ENCODE measurements at regions not wholly inside any gene's neighbourhood (a gene's known extent, or its start where the extent isn't known, plus 50 kb on each side); places are given as distances from the start of the nearest gene placed in this dataset.
A peak's percentile ranks its signal among the peaks of the same experiment; 100 is the strongest.

DNA sequence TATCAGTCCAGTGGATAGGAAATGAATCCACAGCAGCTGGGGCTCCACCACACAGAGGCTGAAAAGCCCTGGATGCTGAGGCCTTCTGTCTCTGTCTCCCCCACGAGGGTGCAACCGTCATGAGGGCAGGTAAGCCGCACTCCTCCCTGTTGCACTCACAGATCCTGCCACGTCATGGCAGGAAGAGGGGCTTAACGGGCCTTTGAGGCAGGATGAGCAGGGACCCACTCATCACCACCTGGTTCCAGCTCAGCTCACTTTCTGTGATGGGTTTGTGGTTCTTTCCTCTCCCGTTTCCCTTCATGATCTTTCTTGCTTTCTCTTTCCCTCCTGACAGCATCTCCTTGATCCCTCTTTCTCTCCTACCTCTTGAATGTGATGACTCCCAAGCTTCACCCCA, 575.2 kb downstream of the CCDC171 start:
- DNase-seq (ENCODE audit: low read depth in 2 of 2) = no peak

DNA sequence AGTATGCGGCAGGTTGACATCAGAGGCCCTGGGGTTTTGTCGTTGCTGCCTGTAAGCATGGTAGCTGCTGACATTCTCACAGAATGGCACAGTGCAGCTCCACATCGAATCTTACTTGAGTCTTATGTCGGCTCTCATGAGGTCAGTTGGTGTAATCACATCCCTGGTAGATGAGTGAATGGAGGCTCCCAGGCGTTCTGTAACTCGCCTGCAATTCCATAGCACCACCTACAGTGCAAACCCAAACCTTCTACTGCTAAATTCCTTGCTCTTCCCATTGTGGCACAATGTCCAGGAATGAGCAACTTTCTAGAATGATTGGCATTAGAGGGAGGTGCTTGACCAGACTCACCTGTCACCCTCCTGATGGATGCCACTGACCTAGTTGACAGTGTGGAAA, 578.4 kb downstream of the CCDC171 start:
- DNase-seq (ENCODE audit: low read depth in 2 of 2) = no peak

DNA sequence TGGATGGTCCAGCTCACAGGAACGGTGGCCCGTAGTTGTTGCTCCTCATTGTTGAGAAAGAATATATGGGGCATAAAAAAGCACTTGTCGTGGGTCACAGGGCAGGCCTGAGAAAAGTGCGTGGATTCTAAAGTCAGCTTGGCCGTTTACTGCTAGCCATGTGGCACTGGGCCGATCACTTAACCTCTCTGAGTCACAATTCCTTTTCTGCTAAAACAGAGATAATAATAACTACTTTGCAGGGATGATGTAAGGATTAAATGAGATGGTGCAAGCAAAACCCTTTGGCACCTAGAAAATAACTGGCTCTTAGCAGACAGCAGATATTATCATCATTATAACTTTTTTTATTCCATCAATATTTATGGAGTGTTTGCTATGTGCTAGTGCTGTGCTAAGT, 579.7 kb downstream of the CCDC171 start:
- DNase-seq (ENCODE audit: low read depth in 2 of 2) = no peak

DNA sequence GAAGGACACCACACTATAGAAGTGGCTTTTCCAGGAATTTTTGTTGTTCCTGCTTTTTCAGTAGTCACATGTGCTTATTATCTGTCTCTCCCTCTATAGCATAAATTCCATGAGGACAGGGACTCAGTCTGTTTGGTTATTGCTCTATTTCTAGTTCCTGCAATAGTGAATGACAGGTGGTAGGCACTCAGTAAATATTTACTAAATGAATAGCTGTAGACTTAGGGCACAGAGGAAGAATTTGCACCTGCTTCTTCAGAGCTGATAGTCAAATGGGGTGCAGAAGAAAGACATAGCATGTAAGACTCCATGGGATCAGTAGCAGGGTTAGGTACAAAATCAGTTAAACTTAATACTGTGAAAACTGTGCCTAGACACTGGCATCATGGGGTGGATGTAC, 580.2 kb downstream of the CCDC171 start:
- DNase-seq (ENCODE audit: low read depth in 2 of 2) = no peak

DNA sequence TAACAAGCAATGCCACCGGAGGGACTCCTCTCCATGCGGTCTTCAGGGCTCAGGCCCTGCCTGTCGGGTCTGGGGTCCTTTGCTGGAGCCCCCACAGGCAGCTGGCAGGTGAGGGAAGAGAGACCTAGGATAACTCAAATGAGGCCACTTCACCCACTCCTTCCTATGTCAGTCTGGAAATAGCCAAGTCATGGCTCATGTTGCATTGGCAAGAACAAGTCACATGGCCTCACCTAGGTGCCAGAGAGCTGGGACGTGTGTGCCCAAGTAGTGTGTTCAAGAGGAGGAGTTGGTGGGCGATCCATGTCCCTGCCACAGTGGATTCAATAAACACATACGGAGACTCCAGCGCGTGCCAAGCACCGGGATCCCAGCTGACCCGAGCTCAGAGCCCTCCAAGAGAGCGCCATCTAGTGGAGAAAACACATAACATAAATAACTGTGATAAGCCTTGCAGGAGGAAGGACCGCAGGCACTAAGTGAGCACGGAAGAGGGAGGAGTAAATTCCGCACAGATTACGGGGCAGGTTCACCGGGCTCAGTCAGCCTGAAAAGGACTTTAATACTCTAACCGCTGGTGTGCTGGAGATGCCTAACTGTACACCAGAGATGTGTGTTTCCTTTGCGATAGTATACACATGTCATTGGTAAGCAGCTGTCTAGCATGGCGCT, 580.8 kb downstream of the CCDC171 start:
- DNase-seq (ENCODE audit: low read depth in 2 of 2) = peak; percentile 15 to 56

DNA sequence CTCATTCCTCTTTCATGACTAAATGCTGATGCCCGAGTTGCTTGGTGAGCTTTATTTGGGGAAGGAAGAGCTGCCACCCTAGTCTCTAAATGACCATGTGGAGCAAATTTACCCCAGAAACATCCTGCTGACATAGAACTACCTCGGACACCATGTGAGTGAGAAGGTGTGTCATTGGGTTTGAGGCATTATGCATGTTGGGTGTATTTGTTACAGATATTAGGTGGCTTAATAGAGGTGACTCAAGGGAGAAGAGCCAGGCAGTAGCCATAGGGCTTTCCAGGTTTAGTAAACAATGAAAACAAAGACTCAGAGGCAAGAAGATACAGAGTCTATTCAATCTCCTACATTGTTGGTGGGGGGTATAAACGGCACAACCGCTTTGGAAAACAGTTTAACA, 581.5 kb downstream of the CCDC171 start:
- DNase-seq (ENCODE audit: low read depth in 2 of 2) = no peak

DNA sequence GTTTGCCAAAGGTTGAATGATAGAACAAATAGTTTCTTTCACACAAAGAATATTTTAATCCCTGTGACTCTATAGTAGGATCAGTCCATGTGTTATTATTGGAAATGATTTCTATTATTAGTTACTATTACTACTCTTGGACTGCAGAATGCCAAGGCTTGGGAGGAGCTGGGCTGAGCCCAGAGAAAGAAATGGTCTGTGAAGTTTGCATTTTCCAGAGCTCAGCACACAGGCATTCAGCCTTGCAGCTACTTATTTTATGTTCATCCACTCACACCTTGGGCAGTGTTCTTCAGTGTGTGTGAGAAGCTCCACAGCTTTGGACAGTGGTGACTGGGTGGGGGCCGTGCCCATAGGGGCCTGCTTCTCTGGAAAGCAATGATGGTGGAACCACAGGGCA, 583.1 kb downstream of the CCDC171 start:
- DNase-seq (ENCODE audit: low read depth in 2 of 2) = no peak

DNA sequence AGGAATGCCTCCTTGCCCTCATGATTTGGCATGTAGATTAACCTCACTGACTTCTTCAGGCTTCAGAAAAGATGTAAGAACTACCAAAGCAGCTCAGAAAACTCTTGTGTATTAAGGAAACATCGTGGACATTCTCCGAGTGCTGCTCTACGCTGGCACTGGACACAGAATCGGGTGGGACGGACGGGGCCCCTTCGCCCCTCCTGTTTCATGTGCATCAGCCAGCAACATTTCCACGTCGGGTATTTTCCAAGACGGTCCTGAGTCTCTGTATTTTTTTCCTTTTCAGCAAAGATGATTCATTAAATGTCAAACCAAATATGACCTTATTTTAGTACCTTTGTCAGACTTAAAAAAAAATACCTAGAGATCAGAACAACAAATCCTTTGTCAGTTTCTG, 583.6 kb downstream of the CCDC171 start:
- no peak for DNase-seq (ENCODE audit: low read depth in 2 of 2)

DNA sequence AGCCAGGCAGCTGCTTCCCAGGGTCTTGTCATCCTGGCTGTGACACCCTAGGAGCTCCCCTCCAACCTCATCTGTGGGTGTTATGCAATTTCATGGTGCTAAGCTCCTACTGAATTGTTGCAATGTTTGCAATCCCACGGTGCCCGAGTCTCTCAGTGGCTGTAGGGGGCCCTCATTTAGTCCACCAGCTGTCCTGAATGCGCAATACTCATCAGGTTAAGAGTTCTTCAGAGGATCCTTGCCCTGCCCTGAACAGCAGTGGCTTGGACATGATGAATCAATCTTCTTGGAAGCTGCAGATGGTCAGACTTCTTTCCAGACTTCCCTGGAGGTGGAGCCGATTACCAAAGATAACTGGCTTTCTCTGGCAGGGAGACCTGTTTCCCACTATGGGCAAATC, 584.1 kb downstream of the CCDC171 start:
- DNase-seq (ENCODE audit: low read depth in 2 of 2) = no peak

DNA sequence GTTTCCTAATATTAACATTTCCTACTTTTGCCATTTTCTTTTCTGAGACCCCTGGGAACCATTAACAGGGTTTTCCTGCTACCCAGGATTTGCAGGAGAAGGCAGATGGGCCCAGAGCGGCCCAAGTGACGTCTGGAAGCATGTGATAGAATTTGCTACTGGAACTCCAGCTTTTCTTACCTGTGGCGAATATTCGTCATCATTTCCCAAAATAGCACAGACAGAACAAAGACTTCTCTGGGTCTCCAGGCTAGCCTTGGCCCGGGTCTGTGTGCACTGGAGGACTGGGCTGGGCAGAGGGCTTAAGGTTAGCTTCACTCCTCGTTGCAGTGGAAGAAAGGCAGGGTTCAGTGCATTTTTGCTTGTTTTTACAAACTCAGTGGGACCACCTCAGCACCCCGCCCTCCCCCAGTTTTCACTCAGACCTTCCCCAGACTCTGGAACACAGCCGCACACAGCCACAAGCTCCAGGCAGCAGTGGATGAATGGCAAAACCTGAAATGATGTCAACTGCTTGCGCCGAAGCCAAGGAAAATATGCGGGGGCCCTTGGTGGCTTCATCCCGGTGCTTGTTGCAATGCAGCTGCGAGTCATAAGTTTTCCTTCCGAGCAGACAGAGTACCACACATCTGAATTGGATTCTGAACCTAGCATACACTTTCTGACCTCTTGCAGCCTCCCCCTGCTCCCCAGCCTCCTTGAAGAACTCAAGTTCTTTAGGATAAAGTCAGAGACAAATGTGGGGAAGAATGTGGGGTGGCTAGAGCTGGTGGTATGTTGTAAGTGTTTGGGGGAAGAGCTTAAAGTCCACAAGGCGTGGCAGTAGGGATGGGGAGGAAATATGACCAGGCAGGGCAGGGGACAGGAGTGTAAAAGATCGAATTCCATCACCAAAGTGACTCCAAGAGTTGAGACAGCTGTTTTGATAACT, 586.0 kb downstream of the CCDC171 start:
- DNase-seq (ENCODE audit: low read depth in 2 of 2) = no peak

DNA sequence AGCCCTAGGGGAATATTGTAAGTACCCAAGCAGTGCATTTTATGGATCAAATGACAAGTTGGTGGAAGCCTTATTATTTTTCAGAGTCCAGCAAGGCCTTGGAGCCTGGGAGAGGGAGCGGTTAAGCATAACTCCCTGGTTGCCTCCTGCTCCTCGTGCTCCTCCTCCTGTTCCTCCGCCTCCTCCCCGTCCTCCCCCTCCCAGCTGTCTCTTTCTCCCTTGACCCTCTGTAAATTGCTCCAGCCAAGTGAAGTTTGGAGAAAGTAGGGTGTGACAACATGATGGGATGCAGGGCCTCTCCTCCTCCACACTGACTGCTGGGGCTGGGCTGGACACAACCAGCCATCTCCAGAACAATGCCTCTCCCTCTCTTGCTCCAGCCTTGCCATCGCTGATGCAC, 586.9 kb downstream of the CCDC171 start:
- DNase-seq (ENCODE audit: low read depth in 2 of 2) = no peak

DNA sequence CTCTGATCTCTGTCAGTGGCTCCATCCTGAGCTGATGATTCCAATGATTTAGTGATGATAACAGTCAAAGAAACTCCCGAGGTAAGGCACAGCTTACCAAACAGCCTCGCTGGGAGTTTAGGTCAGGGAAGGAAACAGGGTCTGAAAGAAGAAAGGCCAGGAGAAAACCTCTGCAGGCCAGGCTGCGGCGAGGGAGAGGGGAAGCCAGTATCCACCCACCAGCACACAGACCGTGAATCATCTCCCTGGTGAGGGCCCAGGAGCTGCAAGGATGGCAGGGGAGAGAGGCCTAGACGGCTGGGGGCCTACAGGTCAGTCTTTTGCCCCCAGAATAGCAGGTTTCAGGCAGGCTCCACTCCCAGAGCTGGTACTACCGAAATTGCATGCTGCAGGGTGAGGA, 590.5 kb downstream of the CCDC171 start:
- DNase-seq (ENCODE audit: low read depth in 2 of 2) = no peak

DNA sequence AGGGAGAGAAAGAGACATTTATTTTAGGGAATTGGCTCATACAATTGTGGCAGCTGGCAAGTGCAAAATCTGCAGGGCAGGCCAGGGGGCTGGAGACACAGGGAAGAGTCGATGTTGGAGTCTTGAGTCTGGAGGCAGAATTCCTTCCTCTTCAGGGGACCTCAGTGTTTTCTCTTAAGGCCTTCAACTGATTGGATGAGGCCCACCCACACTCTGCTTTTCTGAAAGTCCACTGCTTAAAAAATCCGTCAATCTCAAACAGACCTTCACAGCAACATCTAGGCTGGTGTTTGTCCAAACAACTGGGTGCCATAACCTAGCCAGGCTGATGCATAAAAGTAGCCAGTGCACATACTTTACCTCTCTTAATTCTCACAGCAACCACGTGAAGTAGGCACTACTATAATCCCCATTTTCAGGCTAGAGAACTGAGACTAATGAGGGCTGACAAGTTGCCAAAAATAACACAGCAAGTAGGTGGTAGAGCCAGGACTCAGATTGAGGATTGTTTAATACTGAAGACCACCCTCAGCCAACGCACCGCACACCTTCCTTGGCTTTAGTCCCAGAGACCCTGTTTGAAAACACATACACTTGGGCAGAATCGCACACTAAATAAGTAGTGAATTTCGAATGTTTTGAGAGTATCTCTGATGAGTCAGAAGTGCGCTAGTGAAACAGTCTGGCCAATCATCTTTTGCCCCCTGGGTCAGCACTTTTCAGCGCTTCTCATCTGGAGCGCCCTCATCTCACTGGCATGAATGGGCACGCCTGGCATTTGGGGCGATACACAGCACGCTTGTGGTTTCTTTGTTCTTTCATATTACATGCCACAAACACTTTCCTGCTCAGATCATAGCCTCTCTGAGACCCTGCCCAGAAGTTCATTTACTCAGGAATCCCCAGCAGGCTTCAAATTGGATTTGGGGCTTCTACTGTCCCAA, 591.4 kb downstream of the CCDC171 start:
- no peak for DNase-seq (ENCODE audit: low read depth in 2 of 2)

DNA sequence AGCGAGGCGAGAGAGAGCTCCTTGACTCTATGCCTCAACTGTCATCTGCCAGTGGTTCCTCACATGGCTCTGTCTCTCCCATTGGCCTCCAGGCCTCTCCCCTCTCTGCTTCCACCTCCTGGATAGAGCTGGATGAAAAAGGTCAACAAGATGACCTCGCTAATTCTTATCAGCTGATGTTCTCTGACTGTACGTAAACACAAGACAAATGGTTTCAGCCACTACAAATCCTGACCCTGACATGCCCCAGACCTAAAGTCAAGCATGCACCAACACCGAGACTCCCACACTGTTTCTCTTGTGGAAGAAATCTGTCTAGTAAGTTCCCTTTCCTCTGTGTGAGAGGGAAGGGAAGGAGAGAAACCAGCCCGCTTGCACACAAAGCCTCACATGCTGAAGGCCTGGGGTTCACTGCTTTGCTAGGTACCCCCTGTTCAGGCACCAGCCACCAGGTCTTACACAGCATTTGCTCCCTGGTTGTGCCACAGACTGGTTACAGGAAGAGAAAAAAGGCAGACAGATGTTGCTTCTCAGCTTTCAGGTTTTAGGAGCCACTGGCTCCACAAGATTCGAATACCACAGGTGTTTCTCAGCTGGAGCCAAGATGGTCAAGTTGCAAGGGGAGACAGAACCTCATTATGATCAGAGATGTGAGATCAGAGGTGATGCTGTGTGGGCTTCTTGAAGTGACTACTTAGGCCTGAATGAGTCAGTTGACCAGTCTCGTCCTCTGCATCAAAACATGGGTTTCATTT, 592.5 kb downstream of the CCDC171 start:
- DNase-seq (ENCODE audit: low read depth in 2 of 2) = no peak

DNA sequence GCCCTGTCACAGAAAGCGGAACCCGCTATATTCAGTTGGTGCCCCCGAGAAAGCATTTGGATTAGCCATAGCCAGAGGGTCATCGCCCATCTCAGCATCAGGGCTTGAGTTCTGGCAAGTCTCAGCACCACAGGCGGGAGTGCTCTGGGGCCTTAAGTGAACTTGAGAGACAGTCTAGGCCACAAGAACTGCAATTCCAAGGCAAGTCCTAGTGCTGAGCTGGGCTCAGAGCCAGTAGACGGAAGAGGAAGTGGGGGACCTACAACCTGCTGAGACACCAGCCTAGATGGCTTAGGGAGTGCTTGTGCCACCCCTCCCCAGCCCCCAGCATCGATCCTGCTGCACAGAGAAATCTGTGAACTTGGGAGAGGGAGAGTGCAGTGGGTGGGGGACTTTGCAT, 594.9 kb downstream of the CCDC171 start:
- no peak for DNase-seq (ENCODE audit: low read depth in 2 of 2)

DNA sequence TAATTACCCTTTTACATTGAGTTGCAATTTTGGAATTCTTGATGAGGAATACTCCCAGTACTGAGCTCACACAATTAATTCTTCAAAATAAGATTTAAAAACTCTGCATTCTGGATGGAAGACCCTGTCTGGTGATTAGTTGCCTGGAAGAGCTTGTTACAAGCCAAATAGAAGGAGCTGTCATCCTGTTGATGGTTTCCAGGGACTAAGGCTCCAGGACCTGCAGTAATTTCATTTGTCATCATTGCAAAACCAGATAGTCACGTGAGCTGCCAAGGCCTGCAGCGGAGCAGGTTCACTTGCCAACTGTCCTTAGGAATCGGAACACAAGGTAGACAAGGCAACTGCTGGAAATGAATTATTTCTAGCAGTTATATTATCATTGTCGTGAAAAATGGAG, 597.7 kb downstream of the CCDC171 start:
- no peak for DNase-seq (ENCODE audit: low read depth in 2 of 2)

DNA sequence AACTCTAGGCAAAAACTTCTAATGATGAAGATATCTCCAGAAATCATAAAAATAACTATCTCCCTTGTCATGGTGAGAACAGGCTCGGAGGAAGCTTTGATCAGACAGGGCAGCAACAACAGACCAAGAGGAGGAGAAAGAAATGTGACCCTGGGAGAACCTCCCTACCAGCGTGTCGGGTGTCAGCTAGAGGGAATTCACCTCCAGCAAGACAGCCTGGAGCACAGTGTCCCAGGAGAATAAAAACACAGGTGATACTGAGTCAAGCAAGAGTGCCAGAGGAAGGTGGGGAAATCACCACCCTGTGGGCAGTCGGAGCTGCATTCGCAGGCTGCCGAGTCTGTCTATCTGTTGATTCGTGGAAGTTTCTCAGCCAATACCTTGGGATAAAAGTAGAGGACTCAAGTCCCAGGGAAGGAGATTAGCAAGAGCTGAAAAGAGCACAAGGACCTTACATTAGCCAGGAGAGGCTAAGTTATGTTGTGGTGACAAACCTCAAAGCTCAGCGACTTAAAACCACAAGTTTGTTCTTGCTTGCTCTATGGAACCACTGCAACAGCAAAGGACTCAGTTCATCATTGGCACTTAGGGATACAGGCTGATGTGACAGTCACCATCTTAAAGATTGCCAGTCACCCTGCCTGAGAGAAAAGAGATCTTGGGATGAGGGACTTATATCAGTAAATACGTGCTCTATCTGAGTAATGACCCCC, 598.3 kb downstream of the CCDC171 start:
- no peak for DNase-seq (ENCODE audit: low read depth in 2 of 2)

DNA sequence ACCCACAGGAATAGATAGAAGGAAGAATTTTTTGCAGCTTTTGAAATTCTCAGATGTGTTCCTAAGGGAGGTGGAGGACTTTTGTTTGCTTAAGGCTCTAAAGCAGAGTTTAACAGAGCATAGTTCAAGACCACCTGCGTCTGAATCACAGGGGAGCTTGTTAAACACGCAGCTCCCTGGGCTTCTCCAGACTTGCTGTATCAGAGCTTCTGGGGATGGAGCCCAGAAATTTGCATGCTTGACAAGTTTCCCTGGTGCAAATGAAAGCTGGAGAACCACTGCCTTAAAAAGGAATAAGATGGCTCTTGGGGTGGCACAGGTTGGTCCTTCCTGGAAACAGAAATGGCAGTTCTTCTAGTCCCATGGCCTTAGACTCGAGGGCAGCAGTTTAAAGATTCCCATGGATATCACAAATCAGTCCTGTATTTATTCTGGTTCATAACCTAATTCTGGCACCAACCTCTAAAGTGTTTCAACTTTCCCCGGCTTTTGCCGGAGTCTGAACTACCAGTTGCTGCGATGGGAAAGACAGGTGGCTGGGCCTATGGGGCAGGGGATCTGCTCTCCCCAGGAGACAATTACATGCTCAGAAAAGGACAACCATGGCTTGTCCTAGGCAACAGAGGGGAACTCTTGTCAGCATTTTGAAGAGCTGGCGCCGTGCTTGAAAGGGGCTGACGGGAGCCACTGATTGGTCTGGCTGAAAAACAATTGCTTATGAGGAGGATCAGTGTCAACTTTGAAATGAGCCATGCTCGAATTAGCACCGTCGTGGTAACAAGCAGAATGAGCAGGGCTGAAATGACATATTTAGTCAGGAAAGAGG, 599.6 kb downstream of the CCDC171 start:
- DNase-seq (ENCODE audit: low read depth in 2 of 2) = no peak

DNA sequence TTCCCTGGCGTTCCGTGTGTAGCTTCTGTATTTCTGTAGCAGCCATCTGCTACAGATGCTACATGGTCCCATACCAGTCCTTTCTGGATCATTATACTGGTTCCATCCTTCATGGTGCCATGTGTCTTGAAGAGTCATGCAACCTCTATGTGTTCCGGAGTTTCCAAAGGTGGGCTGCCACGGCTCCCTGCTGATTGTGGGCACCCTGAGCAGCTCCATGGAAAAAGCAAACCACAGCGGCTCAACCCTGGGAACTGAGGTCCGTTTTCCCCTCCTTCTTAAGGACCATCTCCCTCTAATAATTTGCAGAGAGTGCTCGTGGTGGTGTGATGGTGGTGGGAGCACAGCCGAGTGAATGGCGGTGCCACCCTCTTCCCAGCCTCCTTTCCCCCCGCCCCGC, 600.4 kb downstream of the CCDC171 start:
- DNase-seq (ENCODE audit: low read depth in 2 of 2) = no peak

DNA sequence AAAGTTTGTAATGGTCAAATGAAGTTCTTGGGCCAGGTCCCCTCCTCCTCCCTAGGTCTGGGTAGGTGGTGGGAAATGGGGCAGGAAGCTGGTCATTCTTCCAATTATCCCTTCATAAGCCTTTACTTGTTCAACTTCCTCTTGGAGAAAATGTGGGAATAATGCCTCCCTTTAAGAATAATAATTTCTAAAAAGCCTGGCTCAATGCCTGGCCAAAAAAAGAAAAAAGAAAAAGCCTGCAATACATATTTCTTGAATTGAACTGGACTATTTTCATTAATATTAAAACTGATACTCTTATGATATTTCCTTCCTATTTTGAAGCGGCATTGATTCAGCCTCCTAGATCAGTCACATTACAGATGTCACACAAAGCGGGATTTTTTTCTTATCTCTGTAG, 600.9 kb downstream of the CCDC171 start:
- DNase-seq (ENCODE audit: low read depth in 2 of 2) = no peak
